AG09309 (cell line): ENCODE measurements at regions not wholly inside any gene's neighbourhood (a gene's known extent, or its start where the extent isn't known, plus 50 kb on each side); places are given as distances from the start of the nearest gene placed in this dataset.

Source experiments
- DNase-seq: peaks from one replicate; pipeline ENCODE4 v3.0.0-alpha.2; 2010; ENCODE audit warnings: low read depth
- H3K4me3 ChIP-seq: 2 replicates; pipeline ENCODE4 v1.5.1; 2011; ENCODE audit warnings: mild to moderate bottlenecking, low read depth, low read length, moderate library complexity; ENCODE audit not compliant: control insufficient read depth
- TF ChIP-seq, protein P1 (sequence below): IDR thresholded peaks from 2 replicates; pipeline ENCODE4 v1.5.1; 2011; ENCODE audit warnings: mild to moderate bottlenecking, low read depth, low read length, inconsistent platforms; ENCODE audit not compliant: insufficient read depth, control insufficient read depth; ENCODE audit errors: missing control alignments

- no peak for DNase-seq
- TF ChIP-seq, protein P1, sequence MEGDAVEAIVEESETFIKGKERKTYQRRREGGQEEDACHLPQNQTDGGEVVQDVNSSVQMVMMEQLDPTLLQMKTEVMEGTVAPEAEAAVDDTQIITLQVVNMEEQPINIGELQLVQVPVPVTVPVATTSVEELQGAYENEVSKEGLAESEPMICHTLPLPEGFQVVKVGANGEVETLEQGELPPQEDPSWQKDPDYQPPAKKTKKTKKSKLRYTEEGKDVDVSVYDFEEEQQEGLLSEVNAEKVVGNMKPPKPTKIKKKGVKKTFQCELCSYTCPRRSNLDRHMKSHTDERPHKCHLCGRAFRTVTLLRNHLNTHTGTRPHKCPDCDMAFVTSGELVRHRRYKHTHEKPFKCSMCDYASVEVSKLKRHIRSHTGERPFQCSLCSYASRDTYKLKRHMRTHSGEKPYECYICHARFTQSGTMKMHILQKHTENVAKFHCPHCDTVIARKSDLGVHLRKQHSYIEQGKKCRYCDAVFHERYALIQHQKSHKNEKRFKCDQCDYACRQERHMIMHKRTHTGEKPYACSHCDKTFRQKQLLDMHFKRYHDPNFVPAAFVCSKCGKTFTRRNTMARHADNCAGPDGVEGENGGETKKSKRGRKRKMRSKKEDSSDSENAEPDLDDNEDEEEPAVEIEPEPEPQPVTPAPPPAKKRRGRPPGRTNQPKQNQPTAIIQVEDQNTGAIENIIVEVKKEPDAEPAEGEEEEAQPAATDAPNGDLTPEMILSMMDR = peak; percentile 21
- H3K4me3 ChIP-seq = no peak overlapping the region
Observed at GRCh38 chr6:140441256-140441655, 1066.8 kb upstream of the CITED2 start.

GRCh38 chr6:140440223-140440835, 1065.9 kb upstream of the CITED2 start:
- no peak for DNase-seq
- no peak overlapping the region for H3K4me3 ChIP-seq
- TF ChIP-seq, protein P1 = no peak

DNA sequence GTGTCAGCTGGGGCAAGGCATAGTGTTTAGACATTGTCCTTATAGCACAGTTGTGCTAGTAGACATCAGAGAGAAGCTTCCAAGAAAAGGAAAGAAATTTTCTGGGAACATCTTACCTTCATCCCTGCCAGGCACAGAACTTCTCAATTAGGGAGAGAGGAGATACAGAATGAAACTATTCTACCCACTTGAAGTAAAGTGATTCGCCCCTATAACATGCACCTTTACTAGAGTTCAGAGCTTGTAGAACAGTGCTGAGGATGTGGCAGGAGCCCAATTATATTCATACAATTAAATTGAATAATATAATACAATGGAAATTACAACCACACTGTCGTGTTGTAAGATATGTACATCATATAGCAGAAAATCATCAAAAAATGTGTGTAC, 1063.9 kb upstream of the CITED2 start:
- TF ChIP-seq, protein P1 = no peak
- no peak overlapping the region for H3K4me3 ChIP-seq
- no peak for DNase-seq

DNA sequence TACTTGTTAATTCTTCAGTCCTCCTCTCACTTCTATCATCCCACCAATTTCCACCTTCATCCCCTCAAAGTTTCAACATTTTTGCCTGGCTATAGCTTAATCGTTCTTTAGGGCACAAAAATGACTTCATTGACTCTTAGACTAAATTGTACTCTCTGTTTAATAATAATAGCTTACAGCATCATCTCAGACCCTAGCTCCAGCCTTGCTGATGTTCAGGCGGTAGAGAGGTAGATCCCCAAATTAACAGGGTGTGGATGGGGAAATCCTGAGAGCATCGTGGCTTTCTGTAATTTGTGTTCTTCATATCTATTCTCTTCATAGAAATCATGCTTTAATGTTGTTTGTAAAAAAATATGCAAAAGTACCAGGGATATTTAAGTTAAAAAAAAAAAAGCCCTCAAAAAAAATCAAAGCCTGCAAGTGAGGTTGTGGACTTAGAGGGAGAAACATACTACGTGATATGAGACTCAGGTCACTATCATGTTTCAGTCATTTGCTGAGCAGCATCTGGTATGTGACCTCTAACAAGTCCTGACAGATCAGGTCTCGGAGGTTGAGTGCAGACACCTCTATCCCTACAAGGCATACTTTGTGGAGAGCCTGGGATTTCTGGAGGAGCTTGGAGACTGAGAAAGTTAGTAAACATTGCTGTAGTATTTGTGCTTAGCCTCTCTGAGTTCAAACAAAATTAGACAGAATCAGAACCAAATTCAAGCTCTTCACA, 1063.3 kb upstream of the CITED2 start:
- H3K4me3 ChIP-seq = no peak overlapping the region
- TF ChIP-seq, protein P1 = no peak
- no peak for DNase-seq

DNA sequence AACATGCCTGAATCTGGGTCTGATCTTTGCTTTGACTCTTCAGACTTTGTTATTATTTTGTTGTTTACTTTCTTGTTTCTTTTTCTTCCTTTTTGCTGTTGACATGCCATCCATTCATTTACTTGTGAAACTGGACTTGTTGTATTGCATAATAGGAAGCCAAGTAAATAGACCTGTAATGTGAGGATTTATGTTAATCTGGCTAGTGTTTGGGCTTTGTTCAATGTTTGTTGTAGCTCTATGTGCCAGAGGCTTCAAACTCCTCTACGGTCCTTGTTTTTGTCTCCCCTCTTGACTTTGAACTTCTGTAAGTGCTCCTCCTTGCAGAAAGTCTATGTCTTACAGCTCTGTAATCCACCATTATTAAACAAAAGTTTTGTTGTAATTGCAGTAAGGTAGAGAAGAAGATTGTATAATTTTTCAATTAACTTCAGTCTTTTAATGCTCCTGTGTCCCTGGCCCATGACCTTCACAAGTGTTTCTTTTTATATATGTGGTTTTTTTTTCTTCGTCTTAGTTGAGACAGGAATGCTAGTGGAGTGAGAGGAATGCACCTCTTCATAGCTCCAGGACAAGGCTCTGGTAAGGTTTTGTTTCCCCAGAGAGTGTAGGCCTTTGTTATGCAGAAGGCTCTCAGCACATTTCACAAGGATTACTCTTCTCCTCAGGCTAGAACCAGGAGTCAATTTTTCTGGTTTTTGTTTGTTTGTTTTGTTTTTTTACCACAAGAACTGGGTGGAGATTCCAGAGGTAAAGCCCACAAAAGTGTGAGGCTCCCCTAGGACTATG, 1061.8 kb upstream of the CITED2 start:
- TF ChIP-seq, protein P1 = no peak
- H3K4me3 ChIP-seq = no peak overlapping the region
- peak; percentile 95 for DNase-seq

DNA sequence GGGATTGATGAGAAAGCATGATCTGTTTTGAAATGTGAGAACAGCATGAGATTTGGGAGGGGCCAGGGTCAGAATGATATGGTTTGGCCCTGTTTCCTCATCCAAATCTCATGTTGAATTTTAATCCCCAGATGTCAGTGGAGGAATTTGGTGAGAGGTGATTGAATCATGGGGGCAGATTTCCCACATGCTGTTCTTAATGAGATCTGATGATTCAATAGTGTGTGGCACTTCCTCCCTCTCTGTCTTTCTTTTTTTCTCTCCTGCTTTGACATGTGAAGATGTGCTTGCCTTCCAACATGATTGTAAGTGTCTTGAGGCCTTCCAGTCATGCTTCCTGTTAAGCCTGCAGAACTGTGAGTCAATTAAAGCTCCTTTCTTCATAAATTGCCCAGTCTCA, 1060.3 kb upstream of the CITED2 start:
- TF ChIP-seq, protein P1 = no peak
- no peak overlapping the region for H3K4me3 ChIP-seq
- peak; percentile 59 for DNase-seq
